ENCODE measurements at regions not wholly inside any gene's neighbourhood (a gene's known extent, or its start where the extent isn't known, plus 50 kb on each side); places are given as distances from the start of the nearest gene placed in this dataset.

DNA sequence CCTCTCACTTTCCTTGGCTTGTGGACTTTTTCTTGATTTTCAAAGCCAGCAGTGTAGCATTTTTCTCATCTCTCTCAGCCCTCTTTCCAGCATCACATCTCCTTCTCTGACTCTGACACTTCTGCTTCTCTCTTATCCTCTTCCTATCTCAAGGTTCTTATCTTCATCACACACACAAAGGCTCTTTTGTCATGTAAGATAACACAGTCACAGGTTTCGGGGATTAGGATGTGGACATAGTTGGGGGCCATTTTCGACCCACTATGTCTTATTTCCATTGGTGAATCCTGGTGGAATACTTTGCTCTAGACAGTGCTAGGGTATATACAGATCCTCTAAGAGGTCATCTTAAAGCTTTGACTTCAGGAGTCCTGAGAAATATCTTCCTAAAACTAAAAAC, 719.3 kb upstream of the TBX3 start (continued):
- TF ChIP-seq, protein P1, sequence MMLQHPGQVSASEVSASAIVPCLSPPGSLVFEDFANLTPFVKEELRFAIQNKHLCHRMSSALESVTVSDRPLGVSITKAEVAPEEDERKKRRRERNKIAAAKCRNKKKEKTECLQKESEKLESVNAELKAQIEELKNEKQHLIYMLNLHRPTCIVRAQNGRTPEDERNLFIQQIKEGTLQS (IDR thresholded peaks at IDR 0.05) = no peak
- TF ChIP-seq ZNF274 (IDR thresholded peaks at IDR 0.05; ENCODE audit: low read depth, low read length) (no peak), POLR2AphosphoS5 (IDR thresholded peaks at IDR 0.05; ENCODE audit: low read depth, low read length) (no peak), EGR1 (IDR thresholded peaks at IDR 0.05; ENCODE audit: low read depth) (no peak), SRF (IDR thresholded peaks at IDR 0.05; ENCODE audit: low read depth) (no peak)

DNA sequence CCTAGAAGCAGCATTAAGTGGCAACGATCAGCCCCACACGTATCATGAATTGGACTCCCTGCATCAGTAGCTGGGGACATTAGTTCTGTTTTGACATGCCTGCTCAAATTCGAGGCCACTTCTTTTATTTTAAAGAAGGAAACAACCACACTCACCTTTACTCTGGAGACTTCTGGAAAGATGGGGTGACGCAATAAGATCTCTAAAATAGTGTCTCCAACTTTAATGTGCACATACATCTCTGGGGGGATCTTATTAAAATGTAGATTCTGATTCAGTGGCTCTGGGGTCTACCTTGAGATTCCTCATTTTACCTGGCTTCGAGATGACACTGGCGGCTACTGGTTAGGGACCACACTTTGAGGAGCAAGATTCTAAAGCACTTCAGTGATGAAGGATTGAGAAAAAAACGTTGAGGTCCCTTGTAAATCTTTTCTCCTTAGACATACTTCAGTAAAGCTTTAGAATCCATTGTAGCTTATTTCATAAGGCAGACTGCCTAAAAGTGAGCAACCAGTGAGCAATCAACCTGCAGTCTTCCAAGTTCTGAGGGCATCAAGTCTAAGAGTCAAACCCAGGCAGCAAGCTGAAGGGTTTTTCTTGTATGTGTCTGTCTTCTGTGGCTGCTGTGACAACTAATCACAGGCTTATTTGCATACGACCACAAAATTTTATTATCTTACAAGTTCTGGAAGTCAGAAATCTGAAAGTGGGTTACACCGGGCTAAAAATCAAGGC, 718.6 kb upstream of the TBX3 start:
- intact Hi-C loops (cut with micrococcal nuclease) = no loop called here
- ChIA-PET CTCF (no interaction called here), RAD21 (ENCODE audit: low non-redundant PET in 1 of 2, low total read pairs in 2 of 2, uncharacterized antibody in 2 of 2, unreplicated experiment in 2 of 2) (no interaction called here), POLR2A (no interaction called here)
- Histone ChIP-seq H3K4me2 (ENCODE audit: low read length) (no peak overlapping the region), H3K79me2 (ENCODE audit: insufficient read depth, low read length) (no peaks in the 10 kb centered on the region), H4K20me1 (ENCODE audit: insufficient read depth) (no peaks in the 10 kb centered on the region), H3K36me3 (ENCODE audit: control insufficient read depth in 1 of 2, insufficient read depth in 2 of 2, low read length in 2 of 2) (no peaks in the 10 kb centered on the region), H3K27ac (ENCODE audit: low read depth, low read length) (no peak overlapping the region), H2AFZ (ENCODE audit: low read depth, low read length, poor library complexity, severe bottlenecking) (no peak overlapping the region), H3K9ac (ENCODE audit: low read length) (no peak overlapping the region), H3K4me1 (ENCODE audit: control insufficient read depth in 1 of 2, insufficient read depth in 2 of 2, low read length in 2 of 2) (0 out of 4 replicates have a peak, but pooled peaks cover 0 to 4% of the 10 kb centered on the region in 2 experiments), H3K9me2 (ENCODE audit: insufficient read depth) (no peaks in the 10 kb centered on the region), H3K9me3 (ENCODE audit: control insufficient read depth in 1 of 2, insufficient read depth in 1 of 2, low read depth in 1 of 2, low read length in 2 of 2) (no peaks in the 10 kb centered on the region), H3K4me3 (replicated peaks in 1 of 2; ENCODE audit: low read depth in 1 of 2, low read length in 2 of 2) (no peak overlapping the region), H3K27me3 (ENCODE audit: insufficient read depth, low read length) (no peaks in the 10 kb centered on the region)
- DNase-seq (ENCODE audit: low read depth, low spot score) = no peak
- BruUV-seq (replicated peaks) = no TSS peak
- no peak for TF ChIP-seq JUND (IDR thresholded peaks at IDR 0.05)
- no peak for ATAC-seq

DNA sequence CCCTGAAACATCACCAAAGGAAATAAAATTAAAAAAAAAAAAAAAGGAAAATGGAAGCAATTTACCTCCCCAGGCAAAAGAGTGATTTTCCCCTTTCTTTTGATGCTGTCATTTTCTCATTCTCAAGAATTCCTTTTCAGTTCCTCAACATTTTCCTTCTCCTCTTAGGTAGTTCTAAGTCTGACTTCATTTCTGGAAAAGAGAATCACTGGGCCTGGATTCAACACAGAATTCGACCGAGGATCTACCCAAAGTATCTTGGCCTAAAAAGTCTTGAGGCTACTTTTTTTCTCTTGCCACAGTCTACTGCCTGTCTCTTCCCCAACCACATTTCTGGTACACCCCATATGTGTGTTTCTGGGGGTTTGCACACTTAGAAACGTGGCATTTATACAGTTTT, 717.8 kb upstream of the TBX3 start:
- TF ChIP-seq ELF1 (IDR thresholded peaks at IDR 0.05; ENCODE audit: borderline replicate concordance, low read depth) (no peak), YY1 (IDR thresholded peaks at IDR 0.05; ENCODE audit: extremely low read depth, insufficient replicate concordance, low read depth, low read length) (no peak), RAD21 (IDR thresholded peaks at IDR 0.05; ENCODE audit: low read depth) (no peak), SRF (IDR thresholded peaks at IDR 0.05; ENCODE audit: low read depth) (no peak), TCF7L2 (IDR thresholded peaks at IDR 0.05; ENCODE audit: borderline replicate concordance, extremely low read depth, insufficient read depth, insufficient read length) (no peak)
- TF ChIP-seq, protein P2, sequence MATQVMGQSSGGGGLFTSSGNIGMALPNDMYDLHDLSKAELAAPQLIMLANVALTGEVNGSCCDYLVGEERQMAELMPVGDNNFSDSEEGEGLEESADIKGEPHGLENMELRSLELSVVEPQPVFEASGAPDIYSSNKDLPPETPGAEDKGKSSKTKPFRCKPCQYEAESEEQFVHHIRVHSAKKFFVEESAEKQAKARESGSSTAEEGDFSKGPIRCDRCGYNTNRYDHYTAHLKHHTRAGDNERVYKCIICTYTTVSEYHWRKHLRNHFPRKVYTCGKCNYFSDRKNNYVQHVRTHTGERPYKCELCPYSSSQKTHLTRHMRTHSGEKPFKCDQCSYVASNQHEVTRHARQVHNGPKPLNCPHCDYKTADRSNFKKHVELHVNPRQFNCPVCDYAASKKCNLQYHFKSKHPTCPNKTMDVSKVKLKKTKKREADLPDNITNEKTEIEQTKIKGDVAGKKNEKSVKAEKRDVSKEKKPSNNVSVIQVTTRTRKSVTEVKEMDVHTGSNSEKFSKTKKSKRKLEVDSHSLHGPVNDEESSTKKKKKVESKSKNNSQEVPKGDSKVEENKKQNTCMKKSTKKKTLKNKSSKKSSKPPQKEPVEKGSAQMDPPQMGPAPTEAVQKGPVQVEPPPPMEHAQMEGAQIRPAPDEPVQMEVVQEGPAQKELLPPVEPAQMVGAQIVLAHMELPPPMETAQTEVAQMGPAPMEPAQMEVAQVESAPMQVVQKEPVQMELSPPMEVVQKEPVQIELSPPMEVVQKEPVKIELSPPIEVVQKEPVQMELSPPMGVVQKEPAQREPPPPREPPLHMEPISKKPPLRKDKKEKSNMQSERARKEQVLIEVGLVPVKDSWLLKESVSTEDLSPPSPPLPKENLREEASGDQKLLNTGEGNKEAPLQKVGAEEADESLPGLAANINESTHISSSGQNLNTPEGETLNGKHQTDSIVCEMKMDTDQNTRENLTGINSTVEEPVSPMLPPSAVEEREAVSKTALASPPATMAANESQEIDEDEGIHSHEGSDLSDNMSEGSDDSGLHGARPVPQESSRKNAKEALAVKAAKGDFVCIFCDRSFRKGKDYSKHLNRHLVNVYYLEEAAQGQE (IDR thresholded peaks at IDR 0.05; ENCODE audit: low read depth) = no peak
- Histone ChIP-seq H3K4me1 (ENCODE audit: control insufficient read depth in 1 of 2, insufficient read depth in 2 of 2, low read length in 2 of 2) (0 out of 4 replicates have a peak, but pooled peaks cover 0 to 4% of the 10 kb centered on the region in 2 experiments), H3K4me3 (replicated peaks in 1 of 2; ENCODE audit: low read depth in 1 of 2, low read length in 2 of 2) (no peak overlapping the region), H3K36me3 (ENCODE audit: control insufficient read depth in 1 of 2, insufficient read depth in 2 of 2, low read length in 2 of 2) (no peaks in the 10 kb centered on the region), H3K27me3 (ENCODE audit: insufficient read depth, low read length) (no peaks in the 10 kb centered on the region), H4K20me1 (ENCODE audit: insufficient read depth) (no peaks in the 10 kb centered on the region), H2AFZ (ENCODE audit: low read depth, low read length, poor library complexity, severe bottlenecking) (no peak overlapping the region), H3K9ac (ENCODE audit: low read length) (no peak overlapping the region), H3K4me2 (ENCODE audit: low read length) (no peak overlapping the region), H3K27ac (ENCODE audit: low read depth, low read length) (no peak overlapping the region), H3K9me2 (ENCODE audit: insufficient read depth) (no peaks in the 10 kb centered on the region), H3K79me2 (ENCODE audit: insufficient read depth, low read length) (no peaks in the 10 kb centered on the region), H3K9me3 (ENCODE audit: control insufficient read depth in 1 of 2, insufficient read depth in 1 of 2, low read depth in 1 of 2, low read length in 2 of 2) (peaks cover 0 to 1% of the 10 kb centered on the region in 2 experiments; a peak in 1 of 4 replicates)
- CTCF ChIA-PET = no interaction called here
- ATAC-seq (no peak), DNase-seq (ENCODE audit: low read depth, low spot score) (no peak)
- no TSS peak for BruUV-seq (replicated peaks)
- intact Hi-C loops (cut with micrococcal nuclease) = no loop called here
- RAD21 ChIA-PET (ENCODE audit: low non-redundant PET in 1 of 2, low total read pairs in 2 of 2, uncharacterized antibody in 2 of 2, unreplicated experiment in 2 of 2) = no interaction called here
- POLR2A ChIA-PET = no interaction called here

Measured in HCT116 (cell line).